ENCODE measurements at regions not wholly inside any gene's neighbourhood (a gene's known extent, or its start where the extent isn't known, plus 50 kb on each side); places are given as distances from the start of the nearest gene placed in this dataset.

DNA sequence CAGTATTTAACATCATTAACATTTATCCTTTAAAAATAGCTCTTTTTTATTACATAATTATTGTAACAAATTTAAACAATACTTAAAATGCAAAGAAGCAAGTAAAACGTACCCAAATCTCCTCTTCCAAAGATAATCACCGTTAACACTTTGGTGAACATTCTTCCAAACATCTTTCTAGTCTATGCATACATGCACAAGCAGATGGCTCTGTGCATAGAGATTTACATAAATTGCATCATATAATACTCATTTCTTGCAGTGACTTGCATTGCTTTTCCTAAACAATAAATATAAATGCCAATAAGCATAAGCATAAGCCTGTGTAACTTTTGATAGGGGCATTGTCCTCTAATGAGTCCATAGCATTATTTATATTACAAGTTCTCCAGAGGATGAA, 89.4 kb upstream of the PALS2 start:
- no peak for TF ChIP-seq SRF (IDR thresholded peaks at IDR 0.05; ENCODE audit: low read depth in 2 of 2, low read length in 2 of 2)
- TF ChIP-seq PML (IDR thresholded peaks at IDR 0.05; ENCODE audit: low read length), result no peak

All from GM12878 (cell line).